GM18868 (cell line): ENCODE measurements at regions not wholly inside any gene's neighbourhood (a gene's known extent, or its start where the extent isn't known, plus 50 kb on each side); places are given as distances from the start of the nearest gene placed in this dataset.

Source experiments
- ATAC-seq: cut with Tn5 transposase; IDR thresholded peaks from one replicate; pipeline ENCODE4 v1.9.1; 2021; ENCODE audit warnings: mild to moderate bottlenecking, moderate library complexity; ENCODE audit not compliant: unreplicated experiment

DNA sequence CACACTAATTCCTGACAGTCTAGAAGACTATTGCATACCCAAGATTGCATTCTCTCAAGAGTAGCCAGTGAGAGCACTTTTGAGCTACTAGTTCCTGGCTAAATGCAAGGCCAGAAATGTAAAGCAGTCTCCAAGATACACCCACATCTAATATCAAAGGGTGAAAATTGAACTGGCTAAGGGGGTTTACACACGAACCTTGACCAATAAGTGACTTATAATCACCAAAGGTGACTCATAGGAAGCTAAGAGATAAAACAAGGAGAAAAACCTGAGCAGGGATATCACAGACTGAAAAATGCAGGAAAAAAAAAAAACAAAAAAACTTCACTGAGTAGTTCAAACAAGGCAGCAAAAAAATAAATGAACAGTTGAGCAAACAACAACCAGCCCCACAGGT, 172.2 kb upstream of the RRP15 start:
- ATAC-seq, result no peak

DNA sequence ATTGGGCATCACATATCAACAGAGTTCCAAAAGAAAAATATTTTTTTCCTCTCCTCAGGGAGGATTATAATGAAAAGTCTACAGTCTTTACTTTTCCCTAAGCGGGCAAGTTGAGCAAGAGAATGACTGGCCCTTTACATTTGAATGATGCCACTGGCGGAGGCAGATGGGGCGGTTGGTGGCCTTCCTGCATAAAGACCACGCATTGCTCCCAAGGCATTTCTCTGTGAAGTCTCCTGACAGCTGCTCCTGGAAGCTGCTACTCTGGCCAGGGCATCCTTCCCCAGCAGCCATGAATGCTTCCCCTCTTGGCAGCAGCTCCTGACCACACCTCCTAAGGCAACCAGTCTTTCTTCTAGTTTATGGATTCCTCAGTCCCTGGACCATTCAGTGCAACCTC, 161.1 kb upstream of the RRP15 start:
- ATAC-seq, result no peak

DNA sequence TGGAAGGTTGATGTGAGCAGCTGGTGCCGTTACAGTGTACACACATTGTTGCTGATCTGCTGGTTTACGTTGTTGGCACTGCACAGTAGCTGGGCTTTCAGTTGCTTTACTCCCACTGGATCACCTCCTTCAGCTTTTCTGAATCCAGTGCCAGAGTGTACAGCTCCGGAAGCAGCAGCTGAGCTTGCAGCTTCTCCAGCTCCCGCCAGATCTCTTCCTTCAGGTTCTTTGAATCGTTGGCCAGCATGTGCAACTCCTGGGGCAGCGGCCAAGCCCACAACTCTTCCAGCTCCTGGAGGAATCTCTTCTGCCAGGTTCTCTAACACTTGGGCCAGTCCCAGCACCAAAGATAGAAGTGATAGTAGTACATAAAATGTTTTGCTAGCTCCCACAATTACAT, 149.7 kb upstream of the RRP15 start:
- ATAC-seq, result no peak

DNA sequence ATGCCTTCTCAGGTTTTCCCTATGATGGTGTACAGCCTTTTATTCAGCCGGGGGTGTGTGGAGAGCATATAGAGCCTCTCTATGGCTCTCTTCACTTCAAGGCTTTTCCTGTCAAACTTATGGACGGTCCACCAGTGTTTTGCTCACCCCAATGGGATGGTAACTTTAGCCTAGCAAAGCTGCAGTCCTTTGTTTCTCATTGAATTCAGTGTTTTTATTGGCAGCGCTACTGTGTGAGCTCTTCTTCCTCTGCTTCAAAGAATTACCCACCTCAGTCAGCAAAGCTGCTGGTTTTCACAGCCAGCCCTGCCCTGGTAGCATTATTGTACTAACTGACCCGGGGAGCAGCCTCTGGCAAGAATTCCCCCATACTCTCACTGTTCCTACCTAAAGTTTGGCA, 145.3 kb upstream of the RRP15 start:
- no peak for ATAC-seq

DNA sequence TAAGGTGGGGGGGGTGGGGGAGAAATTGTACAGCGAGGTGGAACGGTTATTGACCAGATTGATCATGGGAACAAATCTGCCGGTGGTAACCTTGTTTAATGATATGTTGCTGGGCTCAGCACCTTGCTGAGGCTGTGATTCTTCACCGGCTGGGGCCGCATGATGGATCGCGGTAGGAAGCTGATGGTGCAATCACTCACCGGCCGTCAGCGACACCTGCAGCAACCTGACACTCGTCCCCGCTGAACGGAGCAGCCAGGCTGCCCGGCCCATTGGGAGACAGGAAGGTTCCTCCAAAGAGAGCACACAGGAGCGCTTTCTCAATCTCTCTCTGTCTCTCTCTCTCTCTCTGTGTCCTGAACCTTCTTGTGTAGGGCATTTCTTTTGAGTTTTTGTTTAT, 128.5 kb upstream of the RRP15 start:
- ATAC-seq, result no peak

DNA sequence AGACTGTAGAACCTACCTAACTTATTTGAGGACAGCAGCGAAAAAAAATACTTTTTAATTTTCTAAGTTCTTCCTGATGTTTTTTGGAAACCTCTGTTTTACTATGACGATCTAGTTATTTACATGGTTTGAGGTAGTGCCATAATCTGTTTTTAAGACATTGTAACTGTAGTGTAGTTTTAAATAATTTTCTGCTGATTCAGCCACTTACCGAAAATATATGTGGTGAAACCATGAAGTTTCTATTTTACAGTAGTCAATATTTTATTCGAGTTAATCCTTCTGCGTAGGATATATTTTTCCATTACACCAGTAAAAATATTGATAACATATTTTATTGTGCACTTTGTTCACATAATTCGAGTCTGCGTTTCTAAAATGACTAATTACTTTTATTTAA, 121.7 kb upstream of the RRP15 start:
- no peak for ATAC-seq

DNA sequence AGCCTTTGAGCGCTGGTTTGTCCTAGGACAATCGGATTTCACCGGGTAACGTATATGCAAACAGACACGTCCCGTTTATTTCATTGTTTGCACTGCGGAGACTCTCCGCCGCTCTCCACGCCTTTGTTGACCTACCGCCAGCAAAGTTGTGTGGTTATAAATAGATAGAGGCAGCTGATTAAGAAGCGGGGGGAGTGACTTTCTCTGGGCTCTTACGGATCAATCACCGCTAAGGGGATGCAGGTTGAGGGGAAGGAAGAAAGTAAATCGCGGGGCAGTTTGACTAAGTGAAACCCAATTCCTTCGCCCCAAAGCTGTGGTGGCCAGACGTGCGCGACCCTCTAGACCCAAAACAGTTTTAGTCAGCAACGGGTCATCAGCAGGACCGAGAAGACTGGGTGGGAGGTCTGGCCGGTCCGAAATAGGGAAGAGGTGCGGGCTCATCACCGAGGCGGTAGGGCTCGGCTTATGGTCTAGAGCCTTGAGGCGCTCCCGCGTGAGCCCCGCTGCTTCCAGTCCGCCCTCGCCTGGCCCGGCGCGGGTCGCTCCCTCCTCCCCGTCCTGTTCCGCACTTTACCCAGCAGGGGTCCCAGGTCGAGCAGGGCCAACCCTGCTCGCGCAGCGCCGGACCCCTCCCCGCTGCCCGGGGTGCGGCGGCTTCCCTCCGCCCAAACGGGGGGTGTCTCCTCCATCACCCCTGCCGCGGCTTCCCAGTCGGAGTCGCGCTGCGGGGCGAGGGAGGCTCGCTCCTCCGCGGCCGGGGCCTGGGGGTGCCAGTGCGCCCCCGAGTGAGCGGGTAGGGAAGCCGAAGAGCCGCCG, 120.8 kb upstream of the RRP15 start:
- peak; percentile 55 for ATAC-seq

DNA sequence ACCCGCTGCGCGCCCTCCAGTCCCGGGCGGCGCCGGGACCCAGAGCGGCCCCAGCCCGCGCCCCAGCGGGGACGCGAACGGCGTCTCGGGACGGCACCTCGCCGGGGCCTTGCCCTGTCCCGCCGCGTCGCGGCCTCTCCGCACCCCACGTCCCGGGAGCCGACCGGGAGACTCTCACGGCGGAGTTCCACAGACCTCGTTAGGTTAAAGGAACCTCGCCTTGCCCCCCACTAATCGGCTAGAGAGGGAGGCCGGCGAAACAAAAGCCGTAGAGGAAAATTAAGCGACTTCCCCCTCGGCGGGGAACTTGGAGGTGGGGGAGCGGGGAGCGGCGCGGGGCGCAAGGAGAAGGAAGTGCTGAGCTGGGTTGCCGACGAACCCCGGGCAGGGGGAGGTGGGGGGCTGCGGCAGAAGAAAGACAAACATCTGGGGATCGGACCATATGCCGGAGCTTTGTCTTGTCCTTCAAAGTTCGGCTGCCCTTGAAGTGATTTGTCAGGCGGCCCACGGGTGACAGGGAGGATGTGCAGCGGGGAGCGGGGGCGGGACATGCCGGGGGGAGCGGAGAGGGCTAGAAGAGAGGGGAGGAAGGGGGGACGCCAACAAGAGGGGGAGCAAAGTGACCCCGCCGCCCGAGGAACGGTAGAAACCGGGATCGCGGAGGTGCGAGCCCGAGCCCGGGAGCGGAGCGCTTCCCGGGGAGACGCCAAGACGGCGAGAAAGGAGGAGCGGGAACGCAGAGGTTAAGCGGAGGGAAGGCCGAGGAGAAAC, 120.0 kb upstream of the RRP15 start:
- peak; percentile 57 for ATAC-seq

DNA sequence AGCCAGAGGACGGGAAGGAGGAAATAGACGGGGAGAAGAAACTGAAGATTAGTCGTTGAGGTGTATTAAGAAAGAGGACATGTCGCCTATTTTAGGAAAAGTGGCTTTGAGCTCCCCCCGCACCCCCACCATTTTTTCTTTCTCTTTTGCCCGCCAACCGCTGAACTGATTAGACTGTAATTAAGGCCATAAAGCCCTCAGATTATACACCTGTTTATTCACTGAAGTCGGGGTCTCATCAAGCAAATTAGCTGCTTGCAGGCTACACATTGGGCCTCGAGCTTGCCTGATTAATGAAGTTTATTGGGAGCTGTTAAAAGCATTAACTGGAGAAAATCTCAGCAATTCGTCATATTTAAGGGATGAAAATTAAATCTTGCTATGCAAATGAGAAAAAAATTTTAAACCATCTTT, 119.4 kb upstream of the RRP15 start:
- ATAC-seq, result no peak

DNA sequence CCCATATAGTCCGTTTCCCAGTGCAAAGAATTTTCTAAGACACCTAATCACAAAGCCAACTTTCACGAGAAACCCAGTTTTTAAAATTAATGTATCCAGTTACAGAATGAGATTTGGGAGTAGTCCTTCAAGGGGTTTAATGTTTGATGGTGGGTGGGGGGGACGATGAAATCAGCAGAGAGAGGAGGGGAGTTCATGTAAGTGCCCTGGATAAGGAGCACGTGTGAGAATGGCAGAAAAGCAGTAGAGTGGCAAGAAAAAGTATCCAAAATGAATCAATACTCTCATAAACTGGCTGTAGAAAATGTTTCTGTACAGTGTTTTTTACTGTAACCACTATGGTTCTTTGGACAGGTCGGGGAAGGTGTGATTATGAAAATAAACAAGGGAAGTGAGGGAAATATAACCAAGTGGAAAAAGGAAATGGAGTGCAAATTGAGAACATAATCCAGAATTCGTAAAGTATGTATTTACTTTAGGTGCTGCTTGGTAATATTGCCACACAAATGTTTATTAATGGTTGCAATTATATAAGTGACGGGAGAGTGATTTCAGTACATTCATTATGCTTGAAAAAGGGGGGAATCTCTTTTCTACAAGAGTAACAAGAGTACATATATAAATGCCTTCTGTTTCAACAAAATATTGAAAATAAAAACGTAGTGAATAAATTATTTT, 118.7 kb upstream of the RRP15 start:
- no peak for ATAC-seq

DNA sequence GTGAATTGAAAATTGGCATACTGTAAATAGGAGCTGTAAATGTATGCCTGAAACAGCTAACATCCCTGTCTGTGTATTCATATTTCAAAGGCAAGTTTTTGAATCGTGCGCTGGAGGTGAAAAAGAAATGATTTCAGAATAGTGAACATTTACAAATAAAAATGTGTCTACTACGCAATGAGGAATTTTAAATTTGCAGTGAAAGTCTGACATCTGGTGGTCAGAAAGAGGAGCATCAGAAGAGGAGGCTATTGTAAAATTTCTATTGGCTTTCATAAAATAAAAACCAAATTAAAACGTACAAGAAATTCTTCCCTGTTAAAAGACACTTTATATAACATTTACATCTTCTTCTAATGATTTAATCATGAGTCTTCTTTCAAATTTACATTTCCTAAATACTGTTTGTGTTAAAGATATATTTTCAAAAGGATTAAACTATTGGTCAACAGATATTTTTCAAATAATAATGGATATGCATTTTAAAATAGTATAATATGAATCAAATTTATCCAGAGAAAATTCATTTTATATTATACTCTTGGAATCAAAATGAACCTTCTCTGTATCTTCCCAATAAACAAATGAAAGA, 113.7 kb upstream of the RRP15 start:
- peak; percentile 72 for ATAC-seq

DNA sequence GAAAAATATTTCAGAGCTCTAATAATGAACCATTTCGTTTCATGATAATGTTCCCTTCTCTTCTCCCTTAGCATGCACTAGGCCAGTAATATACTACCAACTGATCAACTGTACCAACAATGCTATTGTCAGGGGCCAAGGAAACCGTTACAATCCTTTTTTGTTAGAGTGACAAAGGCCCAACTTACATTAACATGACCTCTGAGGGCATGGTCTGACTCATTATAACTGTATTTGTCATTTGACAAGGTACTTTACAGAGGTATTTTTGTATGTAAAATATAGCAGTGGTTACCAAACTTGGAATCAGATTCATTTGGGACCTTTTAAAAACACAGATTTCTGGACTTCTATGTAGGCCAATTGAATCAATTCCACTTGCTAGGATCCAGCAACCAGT, 102.6 kb upstream of the RRP15 start:
- ATAC-seq, result peak; percentile 53

DNA sequence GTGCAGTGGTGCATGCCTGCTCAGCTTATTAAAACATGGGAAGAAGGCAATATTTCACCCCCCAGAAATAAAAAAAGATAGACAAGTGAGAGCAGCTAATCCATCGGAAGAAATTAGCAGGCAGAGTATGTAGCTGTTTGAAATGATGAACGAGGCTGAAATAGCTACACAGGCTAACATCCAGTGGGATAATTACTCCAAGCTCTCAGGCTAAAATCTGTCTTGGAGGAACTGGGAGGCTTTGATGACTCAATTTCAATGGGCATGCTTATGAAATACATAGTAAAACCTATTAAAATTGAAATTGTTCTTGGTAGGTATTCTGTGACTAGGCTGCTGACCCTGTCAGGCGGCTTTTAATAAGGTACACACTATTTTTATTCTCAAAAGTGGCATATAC, 84.1 kb upstream of the RRP15 start:
- no peak for ATAC-seq

DNA sequence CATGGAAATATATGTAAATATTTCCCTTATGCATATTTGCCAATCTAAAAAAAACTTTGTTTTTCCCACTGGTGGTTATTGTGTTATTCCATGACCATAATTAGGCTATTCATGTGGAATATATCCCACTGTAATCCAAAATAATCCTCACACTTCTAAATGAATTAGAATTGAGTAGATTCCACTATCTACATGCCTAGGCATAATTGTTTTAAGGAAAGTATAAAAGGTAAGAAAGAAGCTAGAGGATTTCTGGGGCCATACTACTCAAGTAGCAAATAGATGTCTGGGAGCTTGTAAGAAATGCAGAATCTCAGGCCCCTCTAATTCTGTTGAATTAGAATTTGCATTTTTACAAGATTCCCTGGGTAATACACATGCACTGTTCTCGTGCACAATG, 83.5 kb upstream of the RRP15 start:
- ATAC-seq, result no peak

DNA sequence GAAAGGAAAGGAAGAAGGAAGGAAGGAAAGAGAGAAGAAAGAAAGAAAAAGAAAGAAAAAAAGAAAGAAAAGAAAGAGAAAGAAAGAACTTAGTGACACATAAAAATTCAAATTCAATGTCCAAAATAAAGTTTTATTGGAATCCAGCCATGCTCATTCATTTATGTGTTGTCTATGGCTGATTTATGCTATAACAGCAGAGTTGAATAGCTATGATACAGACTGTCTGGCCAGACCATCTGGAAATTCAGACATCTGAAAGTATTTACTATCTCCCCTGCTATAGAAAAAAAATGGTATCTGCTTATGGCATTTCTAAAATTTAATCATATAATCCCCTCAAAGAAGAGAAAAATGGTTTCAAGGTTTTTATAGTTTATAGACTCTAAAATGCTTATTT, 79.4 kb upstream of the RRP15 start:
- ATAC-seq, result no peak

DNA sequence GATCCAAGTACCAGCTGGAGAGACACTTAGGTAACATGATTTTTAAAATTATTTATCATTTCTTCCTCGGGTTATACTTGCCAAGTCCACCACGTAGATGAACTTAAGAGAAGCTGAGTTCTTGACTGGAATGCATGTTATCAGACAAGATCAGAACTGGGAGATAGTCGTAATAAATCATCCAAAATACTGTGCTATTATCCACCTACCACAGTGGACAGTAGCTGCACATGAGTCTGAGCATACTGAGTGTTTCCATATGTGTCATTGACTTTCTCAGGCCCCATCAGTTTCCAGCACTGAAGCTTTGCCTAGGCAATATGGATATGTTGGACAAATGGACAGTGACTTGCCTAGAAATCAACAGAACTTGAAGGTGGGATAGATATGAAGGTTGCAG, 77.9 kb upstream of the RRP15 start:
- no peak for ATAC-seq

DNA sequence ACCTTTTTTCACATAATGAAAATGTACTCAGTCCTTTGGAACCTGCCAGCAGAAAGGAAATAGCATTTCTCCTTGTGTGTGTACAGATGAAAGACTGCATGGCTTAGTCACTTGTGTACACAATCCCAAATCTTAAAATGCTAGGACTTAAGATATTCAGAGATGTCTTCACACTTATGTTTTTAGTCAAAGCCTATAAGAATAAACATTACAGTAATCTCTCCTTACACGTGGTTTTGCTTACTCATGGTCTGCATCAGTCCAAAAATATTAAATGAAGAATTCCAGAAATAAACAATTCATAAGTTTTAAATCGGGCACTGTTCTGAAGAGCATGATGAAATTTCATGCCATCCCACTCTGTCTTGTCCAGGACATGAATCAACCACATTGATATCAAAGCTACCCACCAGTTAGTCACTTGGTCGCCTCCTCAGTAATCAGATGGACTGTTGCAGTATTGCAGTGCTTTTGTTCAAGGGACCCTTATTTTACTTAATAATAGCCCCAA, 75.7 kb upstream of the RRP15 start:
- ATAC-seq, result no peak

DNA sequence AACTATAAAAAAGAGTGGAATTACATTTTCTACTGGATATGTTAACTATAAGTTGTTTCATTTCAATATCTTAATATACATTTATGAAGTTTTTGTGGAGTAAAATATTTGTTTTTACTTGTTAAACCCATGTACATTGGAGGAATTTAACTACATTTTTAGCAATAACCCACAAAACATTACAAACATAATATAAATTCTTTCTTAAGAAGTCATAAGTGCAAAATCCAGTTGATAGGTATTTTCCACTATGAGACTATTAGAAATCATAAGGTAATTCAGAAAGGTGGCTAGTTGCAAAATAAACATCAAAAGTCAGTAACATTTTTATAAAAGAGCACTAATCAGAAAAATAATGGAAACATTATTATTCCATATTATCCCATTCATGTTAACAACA, 73.9 kb upstream of the RRP15 start:
- ATAC-seq, result no peak

DNA sequence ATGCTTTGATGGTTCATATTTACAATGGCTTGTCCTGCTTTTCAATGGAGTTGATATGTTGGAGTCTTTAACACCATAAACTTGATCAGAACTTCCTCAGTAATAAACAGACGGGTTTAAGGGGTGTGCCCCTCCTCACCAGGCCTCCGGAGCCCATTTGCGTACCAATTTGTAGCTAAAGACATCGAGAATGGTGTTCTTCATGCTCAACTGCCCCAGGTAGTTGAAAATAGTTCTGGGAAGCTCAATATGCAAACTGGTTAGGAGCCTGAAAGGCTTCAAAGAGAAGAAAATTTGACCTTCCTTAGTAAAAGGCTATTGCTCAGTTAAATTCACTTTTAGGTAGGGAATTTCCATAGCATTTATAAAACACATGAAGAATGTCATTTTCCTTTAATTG, 68.1 kb upstream of the RRP15 start:
- no peak for ATAC-seq

DNA sequence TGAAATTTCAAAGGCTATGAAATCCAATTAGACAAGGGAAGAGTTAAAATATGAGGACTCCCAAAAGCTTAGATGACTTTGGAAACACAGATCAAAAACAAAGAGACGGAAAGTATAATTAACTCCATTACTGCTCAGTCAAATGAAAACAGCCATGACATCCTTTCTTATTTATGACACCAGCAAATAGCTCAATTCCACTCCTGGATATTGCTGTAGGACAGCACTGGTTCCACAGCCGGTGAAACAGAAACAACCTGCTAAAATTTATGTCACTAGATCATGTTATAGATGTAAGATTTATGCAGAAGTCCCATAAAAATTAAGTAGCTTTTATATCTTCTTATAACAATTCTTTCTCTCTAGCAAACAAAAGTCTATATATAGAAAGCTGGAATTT, 65.6 kb upstream of the RRP15 start:
- no peak for ATAC-seq

DNA sequence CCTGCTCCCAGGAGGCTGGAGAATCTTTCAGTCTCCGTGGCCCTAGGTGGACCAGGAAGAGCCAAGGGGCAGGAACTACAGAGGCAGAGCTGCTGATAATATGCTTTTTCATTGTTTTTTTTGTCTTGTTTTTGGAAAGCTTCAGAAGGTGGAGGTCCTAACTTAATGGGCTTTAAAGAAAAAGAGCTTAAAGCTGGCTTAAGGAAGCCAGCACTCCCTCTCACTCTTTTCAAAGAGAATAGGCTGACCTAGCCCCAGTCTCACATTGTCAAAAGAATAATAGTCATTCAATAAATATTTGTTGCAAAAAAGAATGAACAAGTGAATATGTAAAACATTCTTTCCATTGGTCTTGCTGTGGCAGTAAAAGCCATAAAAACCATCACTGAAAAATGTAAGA, 61.0 kb upstream of the RRP15 start:
- no peak for ATAC-seq
